ENCODE measurements at regions not wholly inside any gene's neighbourhood (a gene's known extent, or its start where the extent isn't known, plus 50 kb on each side); places are given as distances from the start of the nearest gene placed in this dataset.
"Not testable (repeated sequence)": the region's sequence is repeated elsewhere in the genome, so short reads cannot be mapped to it uniquely, and the experiment has no call there.

DNA sequence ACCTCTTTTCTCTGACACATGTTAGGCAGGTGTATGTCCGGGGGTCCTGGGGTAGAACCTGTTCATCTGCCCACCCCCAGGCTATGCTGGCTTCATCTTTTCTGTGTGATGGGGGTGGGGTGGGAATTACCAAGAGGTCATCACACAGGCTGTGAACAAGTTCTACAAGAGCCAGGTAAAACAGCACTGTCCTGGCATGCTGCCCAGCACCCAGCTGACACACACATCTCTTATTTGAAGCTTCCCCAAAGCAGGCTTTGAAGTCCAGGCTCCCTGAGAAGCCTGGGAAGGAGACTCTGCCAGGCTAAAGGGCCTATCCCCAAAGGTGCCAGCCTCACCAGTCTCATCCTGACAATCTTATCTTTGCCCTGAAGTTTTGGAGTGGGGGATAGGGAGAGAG is 141.1 kb downstream of the ALG10 start:
- no peaks in the 10 kb centered on the region for H3K27me3 ChIP-seq
- H3K36me3 ChIP-seq = no peaks in the 10 kb centered on the region
- no peaks in the 10 kb centered on the region for H3K9me3 ChIP-seq
- no peak overlapping the region for H3K4me3 ChIP-seq
- no peak overlapping the region for H3K27ac ChIP-seq
- H3K4me1 ChIP-seq = no peaks in the 10 kb centered on the region
- ATAC-seq (no peak), DNase-seq (no peak)
- WGBS, 4 donors = 43 to 73% (median 61%) methylated on average over 1 of the region's 1 CpG
- TF ChIP-seq, protein P1, sequence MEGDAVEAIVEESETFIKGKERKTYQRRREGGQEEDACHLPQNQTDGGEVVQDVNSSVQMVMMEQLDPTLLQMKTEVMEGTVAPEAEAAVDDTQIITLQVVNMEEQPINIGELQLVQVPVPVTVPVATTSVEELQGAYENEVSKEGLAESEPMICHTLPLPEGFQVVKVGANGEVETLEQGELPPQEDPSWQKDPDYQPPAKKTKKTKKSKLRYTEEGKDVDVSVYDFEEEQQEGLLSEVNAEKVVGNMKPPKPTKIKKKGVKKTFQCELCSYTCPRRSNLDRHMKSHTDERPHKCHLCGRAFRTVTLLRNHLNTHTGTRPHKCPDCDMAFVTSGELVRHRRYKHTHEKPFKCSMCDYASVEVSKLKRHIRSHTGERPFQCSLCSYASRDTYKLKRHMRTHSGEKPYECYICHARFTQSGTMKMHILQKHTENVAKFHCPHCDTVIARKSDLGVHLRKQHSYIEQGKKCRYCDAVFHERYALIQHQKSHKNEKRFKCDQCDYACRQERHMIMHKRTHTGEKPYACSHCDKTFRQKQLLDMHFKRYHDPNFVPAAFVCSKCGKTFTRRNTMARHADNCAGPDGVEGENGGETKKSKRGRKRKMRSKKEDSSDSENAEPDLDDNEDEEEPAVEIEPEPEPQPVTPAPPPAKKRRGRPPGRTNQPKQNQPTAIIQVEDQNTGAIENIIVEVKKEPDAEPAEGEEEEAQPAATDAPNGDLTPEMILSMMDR (IDR thresholded peaks at IDR 0.05) = no peak
- no peak for TF ChIP-seq POLR2A (IDR thresholded peaks at IDR 0.05)
- intact Hi-C loops (cut with DNase I) = loop anchor here in 1 of 10 donors (10.0 kb wide), 1 partner anchor 51 kb away; no protein-coding TSS in a partner anchor

DNA sequence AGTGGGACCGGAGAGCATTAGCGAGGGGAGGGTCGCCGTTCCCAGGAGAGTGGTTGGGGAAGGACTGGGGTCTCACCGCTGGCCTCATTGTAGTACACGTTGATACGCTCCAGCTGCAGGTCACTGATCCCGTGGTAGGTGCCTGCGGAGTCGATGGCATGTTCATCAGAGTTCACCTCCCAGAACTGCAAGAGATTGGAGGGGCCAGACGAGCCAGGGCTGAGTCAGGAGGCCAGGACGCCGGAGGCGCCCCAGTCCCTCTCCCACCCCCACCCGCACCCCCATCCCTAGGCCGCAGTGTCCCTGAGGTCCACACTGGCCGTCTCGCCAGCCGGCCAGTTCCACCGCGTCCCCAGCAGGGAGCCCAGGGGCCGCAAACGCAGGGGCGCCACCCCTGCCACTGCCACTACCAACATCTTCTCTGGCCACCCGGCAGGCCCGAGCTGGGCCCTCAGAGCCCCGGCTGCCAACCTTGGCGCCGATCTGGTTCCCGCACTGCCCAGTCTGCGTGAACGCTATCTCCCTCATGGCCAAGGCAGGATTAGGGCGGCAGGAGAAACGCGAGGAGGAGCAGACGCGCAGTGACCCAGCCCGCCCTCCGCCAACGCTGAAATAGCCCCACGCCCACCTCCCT is 144.2 kb downstream of the ALG10 start:
- DNase-seq (peak in 1 of 5 donors; percentile 57), ATAC-seq (no peak)
- no peak for TF ChIP-seq POLR2A (IDR thresholded peaks at IDR 0.05)
- TF ChIP-seq, protein P1 (IDR thresholded peaks at IDR 0.05) = no peak
- H3K36me3 ChIP-seq = no peaks in the 10 kb centered on the region
- H3K9me3 ChIP-seq = no peaks in the 10 kb centered on the region
- no peaks in the 10 kb centered on the region for H3K4me1 ChIP-seq
- H3K27ac ChIP-seq = no peak overlapping the region
- no peaks in the 10 kb centered on the region for H3K27me3 ChIP-seq
- H3K4me3 ChIP-seq = no peak overlapping the region
- intact Hi-C loops (cut with DNase I) = loop anchor here in 1 of 10 donors (10.0 kb wide), 1 partner anchor 48 kb away; no protein-coding TSS in a partner anchor
- 90 to 93% (median 91%) methylated on average over 25 to 41 of the region's 41 CpGs for WGBS, 4 donors

DNA sequence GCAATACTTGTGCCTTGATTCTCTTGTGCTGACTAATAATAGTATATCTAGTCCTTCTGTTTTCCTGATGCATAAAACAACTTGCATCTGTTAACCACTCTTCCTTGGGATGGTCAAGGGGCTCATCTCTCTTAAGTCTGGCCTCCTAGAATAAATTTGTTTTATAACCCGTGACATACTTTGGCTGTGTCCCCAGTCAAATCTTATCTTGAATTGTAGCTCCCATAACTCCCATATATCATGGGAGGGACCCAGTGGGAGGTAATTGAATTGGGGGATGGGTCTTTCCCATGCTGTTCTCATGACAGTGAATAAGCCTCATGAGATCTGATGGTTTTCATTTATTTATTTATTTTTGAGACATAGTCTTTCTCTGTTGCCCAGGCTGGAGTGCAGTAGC is 146.2 kb downstream of the ALG10 start:
- not testable (repeated sequence) for H3K4me1 ChIP-seq, H3K9me3 ChIP-seq, H3K4me3 ChIP-seq, H3K27me3 ChIP-seq, ATAC-seq, H3K36me3 ChIP-seq, DNase-seq, H3K27ac ChIP-seq
- whole genome bisulfite sequencing, 4 donors = 74 to 90% (median 83%) methylated on average over 1 of the region's 1 CpG
- intact Hi-C loops (cut with DNase I) = loop anchor here in 1 of 10 donors (10.0 kb wide), 1 partner anchor 46 kb away; no protein-coding TSS in a partner anchor

DNA sequence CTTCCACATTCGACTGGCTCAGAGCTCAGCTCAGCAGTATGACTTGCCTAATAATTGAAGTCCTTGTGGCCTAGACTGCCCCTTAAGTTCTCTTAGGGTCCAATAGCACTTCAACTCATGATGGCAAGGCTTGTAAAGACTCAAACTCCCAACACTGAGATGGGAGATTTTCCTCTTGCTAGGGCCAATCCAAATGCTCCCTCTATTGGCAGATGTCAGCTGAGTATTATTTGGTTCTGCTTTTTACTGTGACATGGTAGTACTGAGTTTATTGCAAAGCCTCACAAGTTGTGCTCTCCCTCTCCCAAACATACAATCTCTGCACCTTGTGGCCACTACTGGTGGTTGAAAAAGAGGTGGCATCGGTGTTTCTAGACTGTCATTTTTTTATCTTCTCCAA is 164.2 kb downstream of the ALG10 start:
- ATAC-seq = no peak
- intact Hi-C loops (cut with DNase I) = no loop called here
- H3K4me1 ChIP-seq = peaks cover 0 to 6% (median 0%) of the 10 kb centered on the region in 12 donors
- no peaks in the 10 kb centered on the region for H3K36me3 ChIP-seq
- TF ChIP-seq POLR2A (IDR thresholded peaks at IDR 0.05) = no peak
- TF ChIP-seq, protein P1 (IDR thresholded peaks at IDR 0.05) = peak in 1 of 12 donors; percentile 27
- no peak overlapping the region for H3K27ac ChIP-seq
- no peak for DNase-seq
- H3K4me3 ChIP-seq = no peak overlapping the region
- no peaks in the 10 kb centered on the region for H3K9me3 ChIP-seq
- no peaks in the 10 kb centered on the region for H3K27me3 ChIP-seq
- WGBS, 4 donors = 53 to 79% (median 68%) methylated on average over 2 of the region's 2 CpGs

DNA sequence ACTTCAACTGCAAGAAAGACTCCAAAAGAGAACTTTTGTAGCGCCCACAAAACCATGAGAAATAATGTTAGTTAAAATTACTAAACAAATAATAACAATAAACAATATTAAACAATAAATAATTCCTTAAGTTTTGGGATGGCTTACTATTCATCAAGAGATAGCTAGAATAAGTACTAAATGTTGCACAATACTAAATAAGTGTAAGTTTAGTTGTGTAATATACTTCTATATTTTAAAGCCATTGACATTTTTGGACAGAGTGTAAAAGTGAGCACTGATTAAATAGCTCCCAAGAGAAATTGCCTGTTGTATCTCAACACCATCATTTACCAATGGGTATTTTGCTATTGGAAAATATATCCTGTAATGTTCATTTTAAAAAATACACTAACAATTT is 166.7 kb downstream of the ALG10 start:
- Histone ChIP-seq H3K27me3 (no peaks in the 10 kb centered on the region), H3K4me1 (peaks cover 0 to 6% (median 0%) of the 10 kb centered on the region in 12 donors), H3K27ac (no peak overlapping the region), H3K4me3 (no peak overlapping the region), H3K9me3 (no peaks in the 10 kb centered on the region), H3K36me3 (no peaks in the 10 kb centered on the region)
- TF ChIP-seq, protein P1 (IDR thresholded peaks at IDR 0.05) = no peak
- TF ChIP-seq POLR2A (IDR thresholded peaks at IDR 0.05) = no peak
- DNase-seq = no peak
- WGBS, 4 donors = 58 to 65% (median 63%) methylated on average over 1 of the region's 1 CpG
- intact Hi-C loops (cut with DNase I) = no loop called here
- no peak for ATAC-seq
